ENCODE measurements at regions not wholly inside any gene's neighbourhood (a gene's known extent, or its start where the extent isn't known, plus 50 kb on each side); places are given as distances from the start of the nearest gene placed in this dataset.

- TF ChIP-seq EP300 (IDR thresholded peaks at IDR 0.05): no peak
- no peak for TF ChIP-seq HOXB13 (CRISPR knock-in tag; IDR thresholded peaks at IDR 0.05; ENCODE audit: low read depth)
- no peak for TF ChIP-seq NPAS2 (CRISPR knock-in tag; IDR thresholded peaks at IDR 0.05; ENCODE audit: borderline replicate concordance)
- no peak for TF ChIP-seq JUNB (IDR thresholded peaks at IDR 0.05)
- TF ChIP-seq ELK1 (IDR thresholded peaks at IDR 0.05; ENCODE audit: low read depth, low read length): no peak
- TF ChIP-seq RNF2 (IDR thresholded peaks at IDR 0.05; ENCODE audit: borderline replicate concordance, low read depth): no peak
- TF ChIP-seq ZNF302 (CRISPR knock-in tag; IDR thresholded peaks at IDR 0.05): no peak
- no peak for TF ChIP-seq RAD21 (conservative IDR thresholded peaks at IDR 0.05 in 1 of 2, IDR thresholded peaks at IDR 0.05 in 1 of 2)
Measured at GRCh38 chr17:53149316-53149715, 673.4 kb upstream of the KIF2B start (continued).

DNA sequence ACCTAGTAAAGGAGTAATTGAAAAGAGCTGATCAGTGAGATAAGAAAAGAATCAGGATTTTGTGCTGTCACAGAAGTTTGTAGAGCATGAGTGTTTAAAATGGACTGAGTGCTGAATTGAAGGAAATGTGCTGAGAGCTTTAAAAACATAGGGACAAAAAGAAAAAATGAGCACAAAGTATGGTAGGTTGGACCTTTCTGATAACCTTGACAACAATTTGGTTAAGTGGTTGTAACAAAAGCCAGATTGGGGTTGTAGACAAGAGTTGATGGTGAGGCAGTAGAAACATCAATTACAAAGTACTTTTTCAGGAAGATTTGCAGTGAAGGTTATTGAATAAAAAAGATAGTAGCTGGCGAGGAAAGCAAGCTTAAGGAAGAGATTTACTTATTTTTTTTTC lies 674.7 kb upstream of the KIF2B start:
- POLR2A ChIA-PET: no interaction called here
- no peak overlapping the region for H3K4me2 ChIP-seq
- 25% methylated on average over 1 of the region's 1 CpG for WGBS (ENCODE audit: missing lambda C conversion rate)
- 0 out of 3 replicates have a peak, but pooled peaks cover under 1% of the 10 kb centered on the region for H3K4me1 ChIP-seq
- no peak for TF ChIP-seq NR3C1 (IDR thresholded peaks at IDR 0.05)
- no peak for TF ChIP-seq RCOR1 (IDR thresholded peaks at IDR 0.05; ENCODE audit: low read depth, low read length)
- no peak for TF ChIP-seq SREBF2 (IDR thresholded peaks at IDR 0.05)
- TF ChIP-seq HES2 (IDR thresholded peaks at IDR 0.05): no peak
- no peak for TF ChIP-seq ELK1 (IDR thresholded peaks at IDR 0.05; ENCODE audit: low read depth, low read length)
- H3K27ac ChIP-seq: no peak overlapping the region
- H3K9me3 ChIP-seq: no peaks in the 10 kb centered on the region
- no peak for DNase-seq (ENCODE audit: low read depth in 1 of 2, low spot score in 1 of 2)
- no peak overlapping the region for H3K4me3 ChIP-seq
- ATAC-seq: no peak
- FAIRE-seq: no peak
- CTCF ChIA-PET: interaction anchor here (1.1 kb wide), 1 partner anchor 32 kb away, joined by 4 read pairs; no protein-coding TSS in a partner anchor

- no peak for FAIRE-seq
- ChIA-PET POLR2A (no interaction called here), CTCF (no interaction called here)
- peak; percentile 64 to 73; a peak in 5 of 6 replicates for ATAC-seq
- H3K27ac ChIP-seq: peak overlapping the region; percentile 43 to 54
- no peak overlapping the region for H3K4me3 ChIP-seq
- peaks cover 5% of the 10 kb centered on the region; the same call in 1 of the 3 replicates for H3K4me1 ChIP-seq
- WGBS (ENCODE audit: missing lambda C conversion rate): 6% methylated on average over 3 of the region's 3 CpGs
- H3K9me3 ChIP-seq: no peaks in the 10 kb centered on the region
- peak in 1 of 2 experiments; percentile 41 for DNase-seq (ENCODE audit: low read depth in 1 of 2, low spot score in 1 of 2)
- H3K4me2 ChIP-seq: peak overlapping the region; percentile 55
- TF ChIP-seq TP53 (CRISPR knock-in tag; IDR thresholded peaks at IDR 0.05): no peak
- peak; percentile 94 for TF ChIP-seq MAFK (IDR thresholded peaks at IDR 0.05; ENCODE audit: partially characterized antibody)
- TF ChIP-seq NFE2L2 (conservative IDR thresholded peaks at IDR 0.05; ENCODE audit: low read length): peak; percentile 86
Measured at GRCh38 chr17:53142890-53143289, 679.8 kb upstream of the KIF2B start.

GRCh38 chr17:53141731-53142130 lies 681.0 kb upstream of the KIF2B start:
- Histone ChIP-seq H3K4me2 (no peak overlapping the region), H3K4me3 (no peak overlapping the region), H3K4me1 (peaks cover 5% of the 10 kb centered on the region; the same call in 1 of the 3 replicates), H3K9me3 (no peaks in the 10 kb centered on the region), H3K27ac (no peak overlapping the region)
- DNase-seq (ENCODE audit: low read depth in 1 of 2, low spot score in 1 of 2) (no peak), FAIRE-seq (no peak), ATAC-seq (no peak)
- TF ChIP-seq CEBPB (IDR thresholded peaks at IDR 0.05) (no peak), SREBF2 (IDR thresholded peaks at IDR 0.05) (no peak), HOXB13 (CRISPR knock-in tag; IDR thresholded peaks at IDR 0.05; ENCODE audit: low read depth) (no peak), TP53 (CRISPR knock-in tag; IDR thresholded peaks at IDR 0.05) (no peak), ZC3H11A (IDR thresholded peaks at IDR 0.05) (no peak), SMC3 (IDR thresholded peaks at IDR 0.05) (no peak), TFCP2L1 (CRISPR knock-in tag; IDR thresholded peaks at IDR 0.05) (no peak), BCL3 (IDR thresholded peaks at IDR 0.05) (no peak), HOXB5 (CRISPR knock-in tag; IDR thresholded peaks at IDR 0.05) (no peak), RARB (CRISPR knock-in tag; IDR thresholded peaks at IDR 0.05) (no peak)
- TF ChIP-seq, protein P1, sequence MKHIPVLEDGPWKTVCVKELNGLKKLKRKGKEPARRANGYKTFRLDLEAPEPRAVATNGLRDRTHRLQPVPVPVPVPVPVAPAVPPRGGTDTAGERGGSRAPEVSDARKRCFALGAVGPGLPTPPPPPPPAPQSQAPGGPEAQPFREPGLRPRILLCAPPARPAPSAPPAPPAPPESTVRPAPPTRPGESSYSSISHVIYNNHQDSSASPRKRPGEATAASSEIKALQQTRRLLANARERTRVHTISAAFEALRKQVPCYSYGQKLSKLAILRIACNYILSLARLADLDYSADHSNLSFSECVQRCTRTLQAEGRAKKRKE (CRISPR knock-in tag; IDR thresholded peaks at IDR 0.05; ENCODE audit: low read depth): no peak
- TF ChIP-seq, protein P2, sequence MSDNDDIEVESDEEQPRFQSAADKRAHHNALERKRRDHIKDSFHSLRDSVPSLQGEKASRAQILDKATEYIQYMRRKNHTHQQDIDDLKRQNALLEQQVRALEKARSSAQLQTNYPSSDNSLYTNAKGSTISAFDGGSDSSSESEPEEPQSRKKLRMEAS (IDR thresholded peaks at IDR 0.05): no peak
- ChIA-PET POLR2A (no interaction called here), CTCF (no interaction called here)
- 38% methylated on average over 3 of the region's 3 CpGs for WGBS (ENCODE audit: missing lambda C conversion rate)

All from A549 (cell line).